Stimulated activated effector memory CD8-positive, alpha-beta T cell treated with anti-CD3 and anti-CD28 coated beads, Interleukin-12 subunit alpha, Interleukin-12 subunit beta, amount 100 ng/mL, for 72 hours (primary cell): ENCODE measurements at regions not wholly inside any gene's neighbourhood (a gene's known extent, or its start where the extent isn't known, plus 50 kb on each side); places are given as distances from the start of the nearest gene placed in this dataset.

ENCODE experiments used
- ATAC-seq: fragments of 150-1000 bp; cut with Tn5 transposase; 2 replicates; pipeline ENCODE4 v1.10.0; 2021
- DNase-seq, 2 donors: peaks; one replicate each; pipeline ENCODE4 v3.0.0; 2021 to 2022; ENCODE audit warnings: low spot score in 2 of 2
- H3K27ac Mint-ChIP-seq: one replicate; pipeline ENCODE4 v1.8.0; 2022; ENCODE audit warnings: mild to moderate bottlenecking, mixed read lengths
- H3K36me3 Mint-ChIP-seq: one replicate; pipeline ENCODE4 v1.8.0; 2022; ENCODE audit warnings: mild to moderate bottlenecking, mixed read lengths
- H3K4me1 Mint-ChIP-seq: one replicate; pipeline ENCODE4 v1.8.0; 2022; ENCODE audit warnings: mixed read lengths
- H3K4me3 Mint-ChIP-seq: one replicate; pipeline ENCODE4 v1.8.0; 2022; ENCODE audit warnings: mild to moderate bottlenecking, mixed read lengths
- H3K9me3 Mint-ChIP-seq: one replicate; pipeline ENCODE4 v1.8.0; 2022; ENCODE audit warnings: mixed read lengths

DNA sequence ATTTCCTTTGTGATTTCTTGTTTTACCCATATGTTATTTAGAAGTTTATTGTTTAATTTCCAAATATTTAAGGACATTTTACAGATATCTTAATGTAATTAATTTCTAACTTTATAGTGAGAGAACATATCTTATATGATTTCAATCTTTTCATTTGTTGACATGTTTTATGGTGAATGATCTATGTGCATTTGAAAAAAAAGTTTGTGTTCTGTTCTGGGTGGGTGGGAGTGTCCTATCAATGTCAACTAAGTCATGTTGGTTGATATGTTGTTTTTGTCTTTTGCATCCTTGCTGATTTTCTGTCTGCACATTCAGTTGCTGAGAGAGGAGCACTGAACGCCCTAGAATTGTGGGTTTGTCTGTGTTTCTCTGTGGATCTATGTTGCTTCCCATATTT lies 50.3 kb upstream of the CBFA2T3 start:
- Mint-ChIP-seq H3K36me3 (peaks cover 17% of the 10 kb centered on the region), H3K9me3 (peaks cover 14% of the 10 kb centered on the region), H3K27ac (no peak overlapping the region), H3K4me3 (no peak overlapping the region), H3K4me1 (peaks cover 46% of the 10 kb centered on the region)
- ATAC-seq (no peak), DNase-seq (no peak)

DNA sequence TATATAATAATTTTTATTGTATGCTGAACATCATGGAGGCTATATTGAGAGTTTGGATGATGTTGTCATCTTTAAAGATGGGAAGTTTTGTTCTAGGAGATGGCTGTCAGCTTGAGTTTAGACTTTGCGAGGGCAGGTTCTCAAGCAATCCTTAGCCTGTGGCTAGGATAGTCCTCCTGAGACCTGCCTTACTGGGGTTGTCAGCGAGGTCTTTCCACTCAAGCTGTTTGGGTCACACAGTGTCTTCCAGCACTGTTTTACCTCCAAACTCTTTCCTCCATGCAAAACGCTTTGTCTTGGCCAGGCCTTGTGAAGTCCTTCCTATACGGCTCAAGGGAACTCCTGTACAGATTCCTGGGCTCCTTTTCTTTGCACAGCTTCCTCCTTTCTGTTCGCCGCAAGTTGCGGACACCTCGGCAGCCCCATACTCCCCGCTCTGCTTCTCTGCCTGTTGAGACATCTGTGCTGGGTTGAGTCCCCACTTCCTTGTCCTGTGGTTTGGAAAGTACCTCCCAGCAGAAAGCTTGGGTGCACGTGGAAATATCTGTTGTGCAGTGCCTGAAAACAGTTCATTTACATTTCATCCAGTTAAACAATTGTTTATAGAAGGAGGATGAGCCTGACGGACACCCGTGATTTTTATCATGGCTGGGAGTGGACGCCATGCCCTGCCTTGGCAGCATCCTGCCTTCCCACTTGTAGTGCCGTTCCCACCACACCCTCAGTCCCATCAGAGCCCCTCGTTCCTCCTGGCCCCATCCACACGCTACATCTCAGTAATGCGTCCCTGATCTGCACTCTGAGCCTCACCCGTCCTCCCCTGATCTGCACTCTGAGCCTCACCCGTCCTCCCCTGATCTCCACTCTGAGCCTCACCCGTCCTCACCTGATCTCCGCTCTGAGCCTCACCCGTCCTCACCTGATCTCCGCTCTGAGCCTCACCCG lies 55.0 kb upstream of the CBFA2T3 start:
- Mint-ChIP-seq H3K4me3 (peak overlapping the region; percentile 61), H3K36me3 (peaks cover 7% of the 10 kb centered on the region), H3K9me3 (peaks cover 10% of the 10 kb centered on the region), H3K4me1 (peaks cover 28% of the 10 kb centered on the region), H3K27ac (peak overlapping the region; percentile 63)
- ATAC-seq = peak; percentile 96
- DNase-seq = peak in 1 of 2 donors; percentile 69

DNA sequence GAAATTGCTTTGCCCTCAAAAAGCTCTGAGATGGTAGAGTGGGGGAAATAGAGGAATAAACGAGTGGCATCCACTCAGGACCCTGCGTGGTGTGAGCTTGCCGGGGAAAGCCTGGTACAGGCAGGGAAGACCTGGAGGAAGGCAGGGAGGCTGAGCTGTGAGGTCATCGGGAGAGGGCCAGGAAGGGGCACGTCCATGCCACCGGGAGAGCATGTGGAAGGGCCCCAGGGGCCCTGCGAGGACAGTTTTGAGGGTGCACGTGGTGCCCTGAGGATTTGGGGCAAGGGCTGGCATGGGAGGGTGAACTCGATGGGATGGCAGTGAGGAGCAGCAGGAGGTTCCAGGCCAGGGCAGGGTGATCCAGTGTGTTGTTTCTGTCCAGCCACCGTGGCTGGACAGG lies 56.3 kb upstream of the CBFA2T3 start:
- no peak for ATAC-seq

DNA sequence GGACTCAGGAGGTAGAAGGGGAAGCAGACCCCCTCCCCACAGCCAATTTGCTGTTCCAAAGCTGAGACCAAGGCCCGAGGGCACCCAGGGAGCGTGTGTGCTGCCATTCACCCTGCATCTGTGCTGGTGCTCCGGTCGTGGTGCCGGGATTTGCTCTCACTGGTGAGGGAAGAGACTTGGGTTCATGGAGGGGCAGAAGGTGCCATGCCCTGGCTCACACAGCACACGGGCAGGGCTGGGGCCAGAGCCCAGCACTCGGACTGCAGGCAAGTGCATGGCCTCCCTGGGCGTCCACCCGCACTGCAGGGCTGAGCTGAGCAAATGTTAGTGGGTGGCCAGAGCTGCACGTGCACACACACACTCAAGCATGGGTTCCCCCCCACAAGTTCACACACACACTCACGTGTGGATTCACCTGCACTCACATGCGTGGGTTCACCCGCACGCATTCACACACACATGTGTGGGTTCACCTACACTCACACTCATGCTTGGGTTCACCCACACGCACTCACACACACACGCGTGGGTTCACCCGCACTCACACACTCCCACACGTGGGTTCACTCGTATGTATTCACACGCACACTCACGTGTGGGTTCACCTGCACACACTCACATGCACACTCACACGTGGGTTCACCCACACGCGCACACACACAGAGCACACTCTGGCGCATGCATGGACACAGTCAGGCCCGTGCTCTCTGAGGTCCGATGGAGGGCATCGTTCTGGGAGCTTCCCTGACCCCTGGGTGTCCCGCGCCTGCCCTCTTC lies 57.0 kb upstream of the CBFA2T3 start:
- no peak for ATAC-seq
- peaks cover 28% of the 10 kb centered on the region for H3K4me1 Mint-ChIP-seq
- H3K4me3 Mint-ChIP-seq = no peak overlapping the region
- H3K9me3 Mint-ChIP-seq = peaks cover 6% of the 10 kb centered on the region
- H3K36me3 Mint-ChIP-seq = no peaks in the 10 kb centered on the region
- no peak for DNase-seq
- no peak overlapping the region for H3K27ac Mint-ChIP-seq

More for the DNA sequence above, 56.3 kb upstream of the CBFA2T3 start:
- Mint-ChIP-seq H3K9me3 (peaks cover 6% of the 10 kb centered on the region), H3K4me1 (peaks cover 28% of the 10 kb centered on the region), H3K4me3 (no peak overlapping the region), H3K27ac (no peak overlapping the region), H3K36me3 (no peaks in the 10 kb centered on the region)
- DNase-seq = no peak

- Mint-ChIP-seq H3K4me1 (peaks cover 28% of the 10 kb centered on the region), H3K4me3 (no peak overlapping the region)
Observed at GRCh38 chr16:89034573-89034961, 57.6 kb upstream of the CBFA2T3 start.

GRCh38 chr16:89034971-89035668 lies 58.1 kb upstream of the CBFA2T3 start:
- Mint-ChIP-seq H3K4me1 (peaks cover 28% of the 10 kb centered on the region), H3K36me3 (no peaks in the 10 kb centered on the region), H3K9me3 (peaks cover 6% of the 10 kb centered on the region), H3K27ac (no peak overlapping the region), H3K4me3 (no peak overlapping the region)
- DNase-seq (no peak), ATAC-seq (no peak)

More at GRCh38 chr16:89034573-89034961, 57.6 kb upstream of the CBFA2T3 start:
- H3K36me3 Mint-ChIP-seq = no peaks in the 10 kb centered on the region
- ATAC-seq = no peak
- no peak for DNase-seq
- peaks cover 6% of the 10 kb centered on the region for H3K9me3 Mint-ChIP-seq
- no peak overlapping the region for H3K27ac Mint-ChIP-seq

DNA sequence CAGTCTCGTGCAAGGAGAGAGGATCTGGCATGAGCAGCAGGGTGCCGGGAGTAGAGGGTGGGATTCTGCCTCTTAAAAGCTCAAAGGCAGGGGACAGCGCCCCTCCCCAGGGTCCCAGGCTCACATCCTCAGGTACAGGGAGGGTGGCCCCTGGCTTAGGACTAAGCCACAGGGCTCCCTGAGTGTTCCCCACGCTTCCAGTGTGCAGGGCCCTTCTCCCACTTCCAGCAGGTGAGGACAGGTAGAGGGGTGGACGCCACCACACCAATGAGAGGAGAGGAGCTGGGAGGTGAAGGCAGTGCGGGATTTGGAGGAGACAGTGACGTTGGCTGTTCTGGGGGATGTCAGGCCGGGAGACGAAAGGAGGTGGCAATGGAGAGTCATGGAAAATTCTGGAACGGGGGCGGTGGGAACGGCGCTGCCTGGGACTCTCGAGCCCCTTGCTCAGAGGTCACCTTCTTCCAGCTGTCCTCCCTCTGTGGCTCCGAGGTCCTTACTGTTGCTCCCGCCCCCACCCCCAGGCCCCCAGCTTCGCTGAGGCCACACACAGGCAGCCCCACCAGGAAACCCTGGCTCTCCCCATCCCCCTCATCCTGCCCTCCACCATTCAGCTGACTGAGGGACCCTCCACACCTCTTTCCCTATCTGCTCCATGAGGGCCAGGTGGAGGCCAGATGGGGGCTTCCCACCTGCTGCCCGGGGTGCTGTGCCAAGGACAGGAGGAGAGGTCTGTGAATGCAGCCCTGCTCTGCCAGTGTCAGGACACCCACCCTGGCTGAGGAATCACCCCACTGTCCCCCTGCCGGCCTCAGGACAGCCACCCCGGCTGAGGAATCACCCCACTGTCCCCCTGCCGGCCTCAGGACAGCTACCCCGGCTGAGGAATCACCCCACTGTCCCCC lies 57.7 kb upstream of the ACSF3 start:
- Mint-ChIP-seq H3K4me3 (no peak overlapping the region), H3K36me3 (no peaks in the 10 kb centered on the region), H3K27ac (no peak overlapping the region), H3K9me3 (peaks cover 3% of the 10 kb centered on the region), H3K4me1 (peaks cover 28% of the 10 kb centered on the region)
- no peak for DNase-seq
- ATAC-seq = no peak

GRCh38 chr16:89036776-89037175 lies 56.9 kb upstream of the ACSF3 start:
- Mint-ChIP-seq H3K4me1 (peaks cover 24% of the 10 kb centered on the region), H3K9me3 (no peaks in the 10 kb centered on the region), H3K36me3 (no peaks in the 10 kb centered on the region), H3K4me3 (no peak overlapping the region), H3K27ac (no peak overlapping the region)
- DNase-seq = no peak
- ATAC-seq = no peak

DNA sequence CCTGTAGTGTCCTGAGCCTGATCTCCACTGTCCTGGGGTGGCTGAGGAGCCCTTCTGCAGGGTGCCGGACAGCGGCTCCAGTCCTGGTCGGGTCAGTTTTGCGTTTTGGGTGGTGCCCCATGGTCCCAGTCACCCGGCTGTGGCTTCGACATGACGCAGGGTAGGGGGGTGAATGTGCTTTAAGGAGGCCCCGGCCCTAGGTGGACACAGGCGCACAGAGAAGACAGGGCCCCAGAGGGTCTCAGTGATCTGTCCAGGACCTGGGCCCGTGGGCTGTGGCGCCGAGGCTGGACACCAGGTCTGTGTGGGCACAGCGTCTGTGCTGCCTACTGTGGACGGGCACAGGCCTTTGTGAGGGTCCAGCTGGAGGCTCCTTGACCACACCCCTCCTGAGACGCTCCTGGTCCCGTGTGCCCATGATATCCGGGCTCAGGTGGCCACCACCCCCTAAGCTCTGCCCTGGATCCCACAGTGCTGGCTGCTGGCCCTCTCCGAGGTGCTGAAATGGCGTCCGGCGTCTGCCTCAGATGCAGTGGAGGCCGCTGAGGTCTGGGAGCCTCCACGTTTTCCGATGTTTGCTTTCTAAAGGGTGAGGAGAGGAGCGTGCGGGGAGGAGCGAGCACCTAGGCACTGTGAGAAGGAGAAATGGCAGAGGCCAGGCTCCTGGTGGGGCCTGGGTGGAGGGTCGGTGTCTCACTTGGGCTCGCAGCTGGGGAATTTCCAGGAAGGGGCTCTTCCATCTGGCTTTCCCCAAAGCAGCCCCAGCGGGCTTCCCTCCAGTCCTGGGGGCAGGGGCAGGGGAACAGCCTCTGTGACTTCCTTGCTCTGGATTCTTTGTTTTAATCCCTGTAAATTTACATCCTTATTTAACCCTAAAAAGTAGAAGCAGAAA lies 56.1 kb upstream of the ACSF3 start:
- peak; percentile 29 for ATAC-seq

GRCh38 chr16:89038221-89038721 lies 55.4 kb upstream of the ACSF3 start:
- DNase-seq (no peak), ATAC-seq (no peak)
- Mint-ChIP-seq H3K36me3 (no peaks in the 10 kb centered on the region), H3K9me3 (no peaks in the 10 kb centered on the region), H3K4me1 (peaks cover 11% of the 10 kb centered on the region), H3K27ac (no peak overlapping the region), H3K4me3 (no peak overlapping the region)

More for the DNA sequence above, 56.1 kb upstream of the ACSF3 start:
- Mint-ChIP-seq H3K36me3 (no peaks in the 10 kb centered on the region), H3K27ac (no peak overlapping the region), H3K4me1 (peaks cover 16% of the 10 kb centered on the region), H3K4me3 (no peak overlapping the region), H3K9me3 (no peaks in the 10 kb centered on the region)
- DNase-seq = no peak

DNA sequence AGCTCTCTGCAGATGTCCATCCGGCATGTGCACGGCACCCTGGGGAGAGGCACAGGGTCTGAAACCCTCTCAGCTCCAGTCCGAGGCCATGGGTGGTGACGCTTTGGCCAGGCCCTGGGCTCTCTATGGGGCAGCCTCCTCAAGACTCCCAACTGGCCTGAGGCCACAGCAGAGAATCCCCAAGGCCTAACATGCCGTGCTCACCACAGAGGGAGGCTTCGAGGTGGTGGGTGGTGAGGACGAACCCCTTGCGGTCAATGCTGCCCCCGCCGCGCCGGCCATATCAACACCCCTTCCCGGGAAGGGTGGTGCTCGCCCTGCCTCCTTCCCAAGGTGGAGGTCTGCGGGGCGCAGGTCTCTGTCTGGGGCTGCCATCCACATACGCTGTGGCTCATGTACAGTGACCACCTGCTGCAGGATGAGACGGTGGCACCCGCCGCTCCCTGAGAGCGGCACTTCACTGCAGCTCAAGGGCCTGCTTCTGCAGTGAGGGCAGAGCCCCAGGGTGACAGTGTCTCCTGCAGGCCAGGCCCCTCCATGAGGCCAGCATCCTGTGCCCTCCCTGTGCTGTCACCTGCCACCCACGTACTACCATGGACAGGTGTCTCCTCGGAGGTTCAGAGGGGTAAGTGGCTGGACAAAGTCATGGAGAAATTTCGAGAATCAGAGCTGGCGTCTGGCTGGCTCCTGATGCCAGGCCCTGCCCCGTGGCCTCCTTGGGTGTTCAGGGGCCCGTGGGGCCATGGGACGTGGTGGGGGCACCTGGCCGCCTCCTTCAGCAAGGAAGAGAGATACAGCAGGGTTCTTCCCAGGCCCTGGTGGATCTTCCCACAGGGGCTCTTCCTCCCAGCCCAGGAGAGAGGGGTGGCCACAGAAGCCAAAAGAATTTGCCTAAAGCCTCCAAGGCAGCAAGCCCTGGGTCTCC lies 54.6 kb upstream of the ACSF3 start:
- DNase-seq = no peak
- Mint-ChIP-seq H3K27ac (no peak overlapping the region), H3K4me1 (peaks cover 7% of the 10 kb centered on the region), H3K4me3 (no peak overlapping the region), H3K36me3 (no peaks in the 10 kb centered on the region), H3K9me3 (no peaks in the 10 kb centered on the region)
- no peak for ATAC-seq

- ATAC-seq (peak; percentile 5), DNase-seq (no peak)
- H3K36me3 Mint-ChIP-seq = no peaks in the 10 kb centered on the region
- H3K4me1 Mint-ChIP-seq = peaks cover 7% of the 10 kb centered on the region
- H3K9me3 Mint-ChIP-seq = no peaks in the 10 kb centered on the region
- H3K4me3 Mint-ChIP-seq = no peak overlapping the region
- H3K27ac Mint-ChIP-seq = no peak overlapping the region
Observed at GRCh38 chr16:89039756-89040155, 53.9 kb upstream of the ACSF3 start.

- Mint-ChIP-seq H3K4me1 (peaks cover 7% of the 10 kb centered on the region), H3K36me3 (no peaks in the 10 kb centered on the region), H3K9me3 (no peaks in the 10 kb centered on the region), H3K27ac (no peak overlapping the region), H3K4me3 (no peak overlapping the region)
- ATAC-seq = no peak
- DNase-seq = no peak
Observed at GRCh38 chr16:89040391-89040790, 53.3 kb upstream of the ACSF3 start.
